Thymus (tissue), 11 donors: ENCODE measurements at regions not wholly inside any gene's neighbourhood (a gene's known extent, or its start where the extent isn't known, plus 50 kb on each side); places are given as distances from the start of the nearest gene placed in this dataset.

Source experiments
- DNase-seq, 9 donors: peaks; one replicate each; pipeline ENCODE4 v3.0.0-alpha.2; 2013; ENCODE audit warnings: low spot score in 9 of 9, low read depth in 6 of 9, missing footprints in 1 of 9
- H3K27ac ChIP-seq, 2 donors: one replicate each; pipeline ENCODE4 v1.5.1; 2013; ENCODE audit warnings: control low read depth in 1 of 2, low read depth in 1 of 2, low read length in 1 of 2, mild to moderate bottlenecking in 1 of 2, moderate library complexity in 1 of 2
- H3K27me3 ChIP-seq, 2 donors: one replicate each; pipeline ENCODE4 v1.5.1; 2013; ENCODE audit warnings: low read length in 1 of 2; ENCODE audit not compliant: control insufficient read depth in 2 of 2, insufficient read depth in 1 of 2
- H3K36me3 ChIP-seq, 2 donors: one replicate each; pipeline ENCODE4 v1.5.1; 2013; ENCODE audit warnings: low read length in 1 of 2, mild to moderate bottlenecking in 1 of 2, moderate library complexity in 1 of 2; ENCODE audit not compliant: control insufficient read depth in 2 of 2, insufficient read depth in 2 of 2
- H3K4me1 ChIP-seq, 2 donors: one replicate each; pipeline ENCODE4 v1.5.1; 2013; ENCODE audit warnings: low read length in 2 of 2; ENCODE audit not compliant: control insufficient read depth in 2 of 2, insufficient read depth in 2 of 2
- H3K4me3 ChIP-seq, 2 donors: one replicate each; pipeline ENCODE4 v1.5.1; 2013; ENCODE audit warnings: low read length in 2 of 2, control low read depth in 1 of 2, mild to moderate bottlenecking in 1 of 2
- H3K9me3 ChIP-seq, 2 donors: one replicate each; pipeline ENCODE4 v1.5.1; 2013; ENCODE audit warnings: low read length in 1 of 2, mild to moderate bottlenecking in 1 of 2; ENCODE audit not compliant: control insufficient read depth in 2 of 2, insufficient read depth in 1 of 2
- WGBS: extraction: QIAGEN DNeasy Blood & Tissue Kit; methylation state at CpG from one replicate; pipeline ENCODE4 v1.1.7; 2013; 5-methylcytosine and 5-hydroxymethylcytosine counted together
- donor health status: healthy.

DNA sequence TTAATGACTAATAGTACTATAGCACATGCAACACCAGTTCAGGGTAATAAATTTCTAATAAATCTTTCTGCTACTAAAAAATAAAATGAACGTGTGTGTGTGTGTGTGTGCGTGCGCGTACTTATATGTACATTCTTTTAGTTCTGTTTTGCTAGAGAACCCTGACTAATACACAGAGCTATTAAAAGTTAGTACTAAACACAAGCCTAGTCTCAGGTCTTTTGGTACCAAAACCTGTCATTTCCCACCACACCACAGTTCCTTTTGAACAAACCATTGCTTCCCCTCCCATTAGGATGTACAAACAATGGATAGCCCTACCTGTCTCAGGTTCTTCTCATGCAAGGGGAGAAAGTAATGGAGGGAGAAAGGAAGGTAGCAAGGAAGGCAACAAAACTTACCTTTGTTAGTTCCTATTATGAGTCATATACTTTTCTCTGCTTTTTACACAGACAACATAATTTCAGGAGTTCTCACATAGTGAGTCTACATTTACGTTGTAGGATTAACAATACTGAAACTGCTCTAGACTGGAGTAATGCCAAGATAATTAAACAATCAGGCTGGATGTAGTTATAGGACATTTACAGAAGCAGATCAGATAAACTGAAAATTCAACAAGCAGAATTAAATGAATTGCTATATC, 427.2 kb downstream of the KCNJ3 start:
- H3K9me3 ChIP-seq: no peaks in the 10 kb centered on the region
- no peaks in the 10 kb centered on the region for H3K36me3 ChIP-seq
- 96% methylated on average over 5 of the region's 5 CpGs for WGBS

GRCh38 chr2:155115846-155116245, 417.4 kb downstream of the KCNJ3 start:
- WGBS: 92% methylated on average over 1 of the region's 1 CpG
- no peaks in the 10 kb centered on the region for H3K27me3 ChIP-seq
- H3K36me3 ChIP-seq: no peaks in the 10 kb centered on the region
- DNase-seq: no peak
- no peak overlapping the region for H3K4me3 ChIP-seq
- H3K27ac ChIP-seq: no peak overlapping the region
- H3K4me1 ChIP-seq: no peaks in the 10 kb centered on the region
- H3K9me3 ChIP-seq: peaks cover 0 to 4% of the 10 kb centered on the region in 2 donors

More for the DNA sequence above, 427.2 kb downstream of the KCNJ3 start:
- no peak overlapping the region for H3K27ac ChIP-seq
- DNase-seq: no peak
- H3K4me1 ChIP-seq: no peaks in the 10 kb centered on the region
- no peak overlapping the region for H3K4me3 ChIP-seq
- no peaks in the 10 kb centered on the region for H3K27me3 ChIP-seq

- no peak for DNase-seq
- H3K4me3 ChIP-seq: no peak overlapping the region
- peaks cover 0 to 4% of the 10 kb centered on the region in 2 donors for H3K9me3 ChIP-seq
- WGBS: 84% methylated on average over 1 of the region's 1 CpG
- H3K4me1 ChIP-seq: no peaks in the 10 kb centered on the region
- H3K36me3 ChIP-seq: no peaks in the 10 kb centered on the region
- no peaks in the 10 kb centered on the region for H3K27me3 ChIP-seq
- no peak overlapping the region for H3K27ac ChIP-seq
Observed at GRCh38 chr2:155111070-155111469, 412.6 kb downstream of the KCNJ3 start.

- Histone ChIP-seq H3K27ac (no peak overlapping the region), H3K4me3 (no peak overlapping the region), H3K9me3 (no peaks in the 10 kb centered on the region), H3K4me1 (no peaks in the 10 kb centered on the region), H3K27me3 (no peaks in the 10 kb centered on the region), H3K36me3 (no peaks in the 10 kb centered on the region)
- DNase-seq: no peak
- WGBS: 98% methylated on average over 1 of the region's 1 CpG
Observed at GRCh38 chr2:155109527-155109926, 411.0 kb downstream of the KCNJ3 start.

DNA sequence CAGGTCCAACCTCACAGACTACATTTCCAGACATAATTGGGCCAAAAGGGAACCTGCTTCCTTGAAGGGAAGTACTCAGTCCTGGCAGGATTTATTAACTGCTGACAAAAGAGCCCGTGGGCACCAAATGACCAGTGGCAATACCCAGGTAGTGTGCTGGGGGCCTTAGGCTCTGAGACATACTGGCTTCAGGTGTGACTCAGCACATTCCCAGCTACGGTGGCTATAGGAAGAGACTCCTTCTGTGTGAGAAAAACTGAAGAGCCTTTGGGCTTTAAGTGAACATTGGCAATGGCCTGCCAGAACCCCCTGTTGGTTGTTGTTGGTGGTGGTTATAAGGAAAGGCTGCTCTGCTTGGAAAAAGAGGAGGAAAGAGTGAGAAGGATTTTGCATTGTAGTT, 401.8 kb downstream of the KCNJ3 start:
- no peak for DNase-seq
- Histone ChIP-seq H3K4me1 (no peaks in the 10 kb centered on the region), H3K27ac (no peak overlapping the region), H3K36me3 (no peaks in the 10 kb centered on the region), H3K9me3 (peaks cover 0 to 9% of the 10 kb centered on the region in 2 donors), H3K27me3 (no peaks in the 10 kb centered on the region), H3K4me3 (no peak overlapping the region)
- WGBS: 58% methylated on average over 2 of the region's 2 CpGs

- Histone ChIP-seq H3K27me3 (no peaks in the 10 kb centered on the region), H3K4me3 (no peak overlapping the region), H3K27ac (no peak overlapping the region), H3K9me3 (peaks cover 0 to 9% of the 10 kb centered on the region in 2 donors), H3K4me1 (no peaks in the 10 kb centered on the region), H3K36me3 (no peaks in the 10 kb centered on the region)
- DNase-seq: no peak
- WGBS: 92% methylated on average over 1 of the region's 1 CpG
Observed at GRCh38 chr2:155099784-155100183, 401.3 kb downstream of the KCNJ3 start.

- H3K27ac ChIP-seq: no peak overlapping the region
- H3K4me3 ChIP-seq: no peak overlapping the region
- H3K9me3 ChIP-seq: no peaks in the 10 kb centered on the region
- no peaks in the 10 kb centered on the region for H3K27me3 ChIP-seq
- H3K4me1 ChIP-seq: no peaks in the 10 kb centered on the region
- WGBS: 93% methylated on average over 1 of the region's 1 CpG
- H3K36me3 ChIP-seq: no peaks in the 10 kb centered on the region
- DNase-seq: no peak
Observed at GRCh38 chr2:155095613-155096012, 397.1 kb downstream of the KCNJ3 start.

GRCh38 chr2:155080373-155080772, 381.9 kb downstream of the KCNJ3 start:
- no peaks in the 10 kb centered on the region for H3K27me3 ChIP-seq
- no peak for DNase-seq
- WGBS: 88% methylated on average over 2 of the region's 2 CpGs
- no peak overlapping the region for H3K27ac ChIP-seq
- H3K9me3 ChIP-seq: no peaks in the 10 kb centered on the region
- no peaks in the 10 kb centered on the region for H3K36me3 ChIP-seq
- H3K4me1 ChIP-seq: no peaks in the 10 kb centered on the region
- no peak overlapping the region for H3K4me3 ChIP-seq

DNA sequence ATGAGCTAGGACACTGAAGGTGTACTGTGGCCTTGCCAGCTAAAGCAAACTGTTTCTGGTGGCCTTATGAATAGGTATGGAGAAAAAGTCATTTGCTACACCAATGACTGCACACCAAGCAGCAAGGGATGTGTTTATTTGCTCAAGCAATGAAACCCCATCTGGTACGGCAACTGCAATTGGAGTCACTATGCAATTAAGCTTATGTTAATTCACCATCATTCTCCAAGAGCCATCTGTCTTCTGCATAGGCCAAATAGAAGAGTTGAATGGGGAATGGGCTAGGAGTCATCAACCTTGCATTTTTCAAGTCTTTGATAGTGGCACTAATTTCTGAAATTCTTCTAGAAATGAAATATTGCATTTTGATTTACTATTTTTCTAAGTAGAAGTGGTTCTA, 372.0 kb downstream of the KCNJ3 start:
- 100% methylated on average over 1 of the region's 1 CpG for WGBS
- Histone ChIP-seq H3K9me3 (no peaks in the 10 kb centered on the region), H3K27ac (no peak overlapping the region), H3K4me3 (no peak overlapping the region), H3K4me1 (no peaks in the 10 kb centered on the region), H3K36me3 (no peaks in the 10 kb centered on the region), H3K27me3 (no peaks in the 10 kb centered on the region)
- DNase-seq: no peak

GRCh38 chr2:155062922-155063258, 364.4 kb downstream of the KCNJ3 start:
- Histone ChIP-seq H3K9me3 (no peaks in the 10 kb centered on the region), H3K4me1 (no peaks in the 10 kb centered on the region), H3K36me3 (no peaks in the 10 kb centered on the region), H3K4me3 (no peak overlapping the region), H3K27me3 (no peaks in the 10 kb centered on the region), H3K27ac (no peak overlapping the region)
- 86% methylated on average over 1 of the region's 1 CpG for WGBS
- no peak for DNase-seq
